ENCODE measurements at regions not wholly inside any gene's neighbourhood (a gene's known extent, or its start where the extent isn't known, plus 50 kb on each side); places are given as distances from the start of the nearest gene placed in this dataset.
"Not testable (repeated sequence)": the region's sequence is repeated elsewhere in the genome, so short reads cannot be mapped to it uniquely, and the experiment has no call there.

GRCh38 chr11:44388828-44389657, 79.1 kb upstream of the ALX4 start:
- DNase-seq: no peak

- no peak for DNase-seq
Observed at GRCh38 chr11:44389963-44390605, 80.1 kb upstream of the ALX4 start.

DNA sequence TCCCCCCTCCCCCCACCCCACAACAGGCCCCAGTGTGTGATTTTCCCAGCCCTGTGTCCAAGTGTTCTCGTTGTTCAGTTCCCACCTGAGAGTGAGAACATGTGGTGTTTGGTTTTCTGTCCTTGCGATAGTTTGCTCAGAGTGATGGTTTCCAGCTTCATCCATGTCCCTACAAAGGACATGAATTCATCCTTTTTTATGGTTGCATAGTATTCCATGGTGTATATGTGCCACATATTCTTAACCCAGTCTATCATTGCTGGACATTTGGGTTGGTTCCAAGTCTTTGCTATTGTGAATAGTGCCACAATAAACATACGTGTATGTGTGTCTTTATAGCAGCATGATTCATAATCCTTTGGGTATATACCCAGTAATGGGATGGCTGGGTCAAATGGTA, 81.1 kb upstream of the ALX4 start:
- DNase-seq: not testable (repeated sequence)

DNA sequence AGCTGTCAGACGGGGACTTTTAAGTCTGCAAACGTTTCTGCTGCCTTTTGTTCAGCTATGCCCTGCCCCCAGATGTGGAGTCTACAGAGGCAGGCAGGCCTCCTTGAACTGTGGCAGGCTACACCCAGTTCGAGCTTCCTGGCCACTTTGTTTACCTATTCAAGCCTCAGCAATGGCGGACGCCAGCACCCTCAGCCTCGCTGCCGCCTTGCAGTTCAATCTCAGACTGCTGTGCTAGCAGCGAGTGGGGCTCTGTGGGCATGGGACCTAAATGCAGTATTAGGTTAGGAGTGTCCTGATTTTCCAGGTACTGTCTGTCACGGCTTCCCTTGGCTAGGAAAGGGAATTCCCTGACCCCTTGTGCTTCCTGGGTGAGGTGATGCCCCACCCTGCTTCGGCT, 86.8 kb upstream of the ALX4 start:
- not testable (repeated sequence) for DNase-seq

GRCh38 chr11:44397586-44398178, 87.7 kb upstream of the ALX4 start:
- no peak for DNase-seq

DNA sequence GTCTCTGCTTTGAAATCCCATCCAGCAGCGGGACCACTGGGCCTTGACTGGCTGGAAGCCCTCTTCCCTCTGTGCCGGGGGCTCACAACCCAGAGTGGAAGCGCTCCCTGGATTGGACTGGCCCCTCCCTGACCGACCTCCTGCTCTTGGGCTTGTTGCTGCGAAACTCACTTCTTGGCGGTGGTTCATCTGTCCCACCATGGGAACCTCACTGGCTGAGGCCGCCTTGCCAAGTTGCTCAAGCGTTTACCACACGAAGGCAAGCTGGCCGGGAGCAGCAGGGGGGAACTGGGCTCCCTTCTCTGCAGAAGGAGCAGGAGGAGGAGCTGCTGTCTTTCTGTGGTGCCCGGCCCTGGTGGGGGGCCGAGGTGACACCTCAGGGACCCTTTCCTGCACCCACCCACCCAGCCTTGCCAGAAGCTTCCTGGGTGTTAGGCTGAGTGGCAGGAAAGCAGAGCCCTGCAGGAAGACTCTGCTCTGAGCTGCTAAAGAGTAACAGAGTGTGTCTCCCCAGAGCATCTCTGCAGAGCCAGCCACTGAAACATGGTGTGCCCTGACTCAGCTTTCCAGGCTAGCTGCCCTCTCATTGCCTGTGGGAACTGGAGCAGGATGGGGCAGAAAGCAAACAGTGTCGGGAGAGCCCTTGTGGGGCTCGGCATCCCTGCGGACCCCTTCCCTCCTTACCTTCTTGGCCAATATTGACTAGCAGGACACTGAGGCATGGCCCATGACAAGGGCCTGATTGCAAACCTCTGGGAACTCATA, 88.5 kb upstream of the ALX4 start:
- no peak for DNase-seq

- no peak for DNase-seq
Observed at GRCh38 chr11:44399968-44400367, 90.0 kb upstream of the ALX4 start.

GRCh38 chr11:44400431-44400830, 90.5 kb upstream of the ALX4 start:
- DNase-seq: no peak

DNA sequence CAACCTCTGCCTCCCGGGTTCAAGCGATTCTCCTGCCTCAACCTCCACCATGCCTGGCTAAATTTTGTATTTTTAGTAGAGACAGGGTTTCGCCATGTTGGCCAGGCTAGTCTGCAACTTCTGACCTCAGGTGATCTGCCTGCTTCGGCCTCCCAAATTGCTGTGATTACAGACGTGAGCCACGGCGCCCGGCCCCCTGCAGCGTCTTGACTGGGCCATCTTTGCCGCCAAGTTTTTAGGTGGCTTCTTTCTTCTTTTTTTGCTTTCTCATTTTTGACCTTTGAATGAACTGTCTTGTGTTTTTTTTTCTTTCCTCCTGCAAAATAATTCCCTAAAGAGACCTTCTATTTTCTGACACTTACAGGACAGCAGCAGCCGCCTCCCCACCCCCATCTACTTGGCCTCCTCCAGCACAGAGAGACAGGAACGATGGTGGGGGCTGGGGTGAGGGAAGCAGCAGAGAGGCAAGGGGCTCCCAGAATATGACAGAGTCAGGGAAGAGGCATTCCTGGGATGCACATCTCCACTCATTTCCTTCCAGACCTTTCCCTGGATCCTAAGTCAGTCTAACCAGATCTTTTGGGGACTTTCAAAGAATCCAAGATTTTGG, 92.6 kb upstream of the ALX4 start:
- DNase-seq: no peak

DNA sequence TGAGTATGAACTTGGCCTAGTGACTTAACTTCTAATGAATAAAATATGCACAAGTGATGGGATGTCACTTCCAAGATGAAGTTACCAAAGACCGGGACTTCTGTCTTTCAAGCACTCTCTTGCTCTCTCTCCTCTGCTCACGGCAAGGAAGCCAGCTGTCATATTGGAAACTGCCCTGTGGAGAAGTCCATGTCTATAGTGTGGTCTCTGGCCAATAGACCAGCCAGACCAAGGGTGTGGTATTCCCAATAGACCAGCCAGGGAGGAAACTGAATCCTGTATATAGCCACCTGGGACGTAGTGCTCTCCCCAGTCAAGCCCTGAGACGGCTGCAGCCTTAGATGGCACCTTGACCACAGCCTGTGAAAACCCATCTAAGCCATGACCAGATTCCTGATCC, 93.2 kb upstream of the ALX4 start:
- no peak for DNase-seq

DNA sequence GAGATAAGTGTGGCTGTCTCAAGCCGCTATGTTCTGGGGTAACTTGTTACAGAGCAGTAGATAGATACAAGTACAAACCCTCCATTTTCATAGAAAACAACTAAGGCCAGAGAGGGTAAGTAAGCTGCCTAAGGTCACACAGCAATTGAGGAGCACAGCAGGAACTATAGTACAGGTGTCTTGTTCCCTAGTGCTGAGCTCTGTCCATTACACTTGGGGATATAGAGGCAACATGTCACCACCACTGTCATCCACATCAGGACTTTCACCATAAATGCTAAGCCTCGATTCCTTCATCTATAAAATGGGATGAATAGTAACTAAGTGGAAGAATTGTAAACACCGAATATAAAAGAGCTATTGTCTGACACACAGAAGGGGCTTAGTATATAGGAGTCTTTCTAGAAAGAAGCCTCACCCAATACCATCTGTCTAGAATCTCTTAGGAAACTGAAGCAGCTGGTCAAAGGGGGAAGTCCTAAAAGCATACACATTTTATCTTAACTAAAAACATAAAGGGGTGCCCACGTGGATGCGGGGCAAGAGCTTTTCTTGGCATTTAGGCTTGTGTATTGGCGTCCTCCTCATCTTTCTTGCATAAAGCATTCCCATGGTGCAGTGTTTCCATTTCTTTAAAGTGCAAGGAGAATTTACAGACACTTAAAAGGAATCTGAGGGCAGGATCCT, 93.8 kb upstream of the ALX4 start:
- DNase-seq: no peak

GRCh38 chr11:44404301-44404700, 94.4 kb upstream of the ALX4 start:
- DNase-seq: no peak

DNA sequence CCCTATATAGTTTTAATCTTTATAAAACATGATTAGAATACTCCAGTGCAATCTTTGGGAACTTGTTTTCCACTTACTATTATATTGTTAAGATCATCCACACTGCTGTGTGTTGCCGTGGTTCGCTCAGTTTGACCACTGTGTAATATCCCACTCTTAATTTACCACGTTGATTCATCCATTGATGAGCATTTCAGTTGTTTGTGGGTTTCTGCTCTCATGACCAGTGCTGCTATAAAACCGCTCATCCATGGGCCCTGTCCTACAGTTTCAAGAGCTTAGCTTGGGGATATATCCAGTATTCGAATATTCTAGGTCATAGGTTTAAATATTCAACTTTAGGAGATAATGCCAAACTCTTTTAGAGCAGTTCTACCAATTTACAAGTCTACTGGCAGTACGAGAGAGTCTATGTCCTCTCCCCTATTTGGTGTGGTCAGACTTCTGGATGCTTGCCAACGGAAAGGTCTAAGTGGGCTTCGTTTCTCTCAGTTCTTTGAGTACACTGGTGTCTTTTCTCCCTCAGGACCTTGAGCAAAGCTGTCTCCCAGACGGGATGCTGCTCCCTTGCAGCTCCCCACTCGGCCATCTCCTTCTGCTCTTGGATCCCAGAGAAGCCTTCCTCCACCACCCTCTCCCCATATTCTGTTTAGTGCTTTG, 94.9 kb upstream of the ALX4 start:
- DNase-seq: no peak

GRCh38 chr11:44407211-44407996, 97.5 kb upstream of the ALX4 start:
- no peak for DNase-seq

GRCh38 chr11:44408141-44408540, 98.2 kb upstream of the ALX4 start:
- no peak for DNase-seq

- no peak for DNase-seq
Observed at GRCh38 chr11:44408711-44409470, 99.0 kb upstream of the ALX4 start.

GRCh38 chr11:44409558-44410236, 99.8 kb upstream of the ALX4 start:
- DNase-seq: no peak

DNA sequence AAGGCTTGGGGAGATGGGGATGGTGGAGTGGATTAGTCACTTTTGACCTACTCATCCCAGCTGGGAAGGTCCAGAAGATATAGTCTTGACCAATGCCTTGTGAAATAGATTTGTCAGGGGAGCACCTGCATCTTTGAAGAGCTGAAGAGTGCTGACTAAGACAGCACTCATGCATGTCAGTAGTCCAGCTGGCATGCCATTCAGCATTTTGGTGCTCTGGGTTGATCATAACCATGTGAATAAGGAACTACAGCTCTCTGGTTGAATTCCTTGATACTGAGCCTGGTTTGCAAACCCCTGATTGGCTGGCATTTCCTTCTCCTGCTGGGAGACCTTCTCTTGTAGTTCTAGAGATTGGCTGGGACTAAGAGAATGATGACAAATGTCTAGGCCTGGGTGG, 106.8 kb upstream of the ALX4 start:
- DNase-seq: no peak

GRCh38 chr11:44417731-44418455, 108.0 kb upstream of the ALX4 start:
- no peak for DNase-seq
